ENCODE measurements at regions not wholly inside any gene's neighbourhood (a gene's known extent, or its start where the extent isn't known, plus 50 kb on each side); places are given as distances from the start of the nearest gene placed in this dataset.
"Not testable (repeated sequence)": the region's sequence is repeated elsewhere in the genome, so short reads cannot be mapped to it uniquely, and the experiment has no call there.

DNA sequence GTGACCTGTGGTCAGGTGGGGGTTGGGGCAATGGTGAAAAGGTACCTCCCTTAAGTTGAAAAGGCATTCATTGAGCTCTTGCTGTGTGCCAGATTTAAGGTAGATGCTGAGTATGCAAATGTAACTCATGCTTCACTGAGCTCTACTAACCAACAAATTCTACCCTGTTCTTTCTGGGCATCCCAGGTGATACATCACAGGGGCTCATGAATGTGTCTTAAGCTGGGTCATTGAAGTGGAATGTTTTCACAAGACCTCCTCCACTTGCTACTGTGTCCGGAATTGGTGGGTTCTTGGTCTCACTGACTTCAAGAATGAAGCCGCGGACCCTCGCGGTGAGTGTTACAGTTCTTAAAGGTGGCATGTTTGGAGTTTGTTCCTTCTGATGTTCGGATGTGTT is 362.8 kb upstream of the ZNF462 start:
- ATAC-seq: no peak
- intact Hi-C loops (cut with DNase I, micrococcal nuclease): no loop called here

DNA sequence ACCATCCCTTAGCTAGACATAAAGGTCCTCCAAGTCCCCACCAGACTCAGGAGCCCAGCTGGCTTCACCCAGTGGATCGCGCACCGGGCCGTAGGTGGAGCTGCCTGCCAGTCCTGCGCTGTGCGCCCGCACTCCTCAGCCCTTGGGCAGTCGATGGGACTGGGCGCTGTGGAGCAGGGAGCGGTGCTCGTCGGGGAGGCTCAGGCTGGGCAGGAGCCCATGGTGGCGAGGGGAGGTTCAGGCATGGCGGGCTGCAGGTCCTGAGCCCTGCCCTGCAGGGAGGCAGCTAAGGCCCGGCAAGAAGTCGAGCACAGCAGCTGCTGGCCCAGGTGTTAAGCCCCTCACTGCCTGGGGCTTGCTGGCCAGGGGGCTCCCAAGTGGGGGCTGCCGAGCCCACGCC is 361.8 kb upstream of the ZNF462 start:
- ATAC-seq; intact Hi-C loops (cut with DNase I, micrococcal nuclease): not testable (repeated sequence)

More for the DNA sequence above, 362.8 kb upstream of the ZNF462 start:
- DNase-seq: no peak
- no peaks in the 10 kb centered on the region for H3K9me3 ChIP-seq
- H3K4me1 ChIP-seq (ENCODE audit: low read depth): no peaks in the 10 kb centered on the region
- no peak overlapping the region for H3K4me3 ChIP-seq
- H3K36me3 ChIP-seq (ENCODE audit: low read depth): no peaks in the 10 kb centered on the region
- TF ChIP-seq, protein P1, sequence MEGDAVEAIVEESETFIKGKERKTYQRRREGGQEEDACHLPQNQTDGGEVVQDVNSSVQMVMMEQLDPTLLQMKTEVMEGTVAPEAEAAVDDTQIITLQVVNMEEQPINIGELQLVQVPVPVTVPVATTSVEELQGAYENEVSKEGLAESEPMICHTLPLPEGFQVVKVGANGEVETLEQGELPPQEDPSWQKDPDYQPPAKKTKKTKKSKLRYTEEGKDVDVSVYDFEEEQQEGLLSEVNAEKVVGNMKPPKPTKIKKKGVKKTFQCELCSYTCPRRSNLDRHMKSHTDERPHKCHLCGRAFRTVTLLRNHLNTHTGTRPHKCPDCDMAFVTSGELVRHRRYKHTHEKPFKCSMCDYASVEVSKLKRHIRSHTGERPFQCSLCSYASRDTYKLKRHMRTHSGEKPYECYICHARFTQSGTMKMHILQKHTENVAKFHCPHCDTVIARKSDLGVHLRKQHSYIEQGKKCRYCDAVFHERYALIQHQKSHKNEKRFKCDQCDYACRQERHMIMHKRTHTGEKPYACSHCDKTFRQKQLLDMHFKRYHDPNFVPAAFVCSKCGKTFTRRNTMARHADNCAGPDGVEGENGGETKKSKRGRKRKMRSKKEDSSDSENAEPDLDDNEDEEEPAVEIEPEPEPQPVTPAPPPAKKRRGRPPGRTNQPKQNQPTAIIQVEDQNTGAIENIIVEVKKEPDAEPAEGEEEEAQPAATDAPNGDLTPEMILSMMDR (IDR thresholded peaks at IDR 0.05): no peak

DNA sequence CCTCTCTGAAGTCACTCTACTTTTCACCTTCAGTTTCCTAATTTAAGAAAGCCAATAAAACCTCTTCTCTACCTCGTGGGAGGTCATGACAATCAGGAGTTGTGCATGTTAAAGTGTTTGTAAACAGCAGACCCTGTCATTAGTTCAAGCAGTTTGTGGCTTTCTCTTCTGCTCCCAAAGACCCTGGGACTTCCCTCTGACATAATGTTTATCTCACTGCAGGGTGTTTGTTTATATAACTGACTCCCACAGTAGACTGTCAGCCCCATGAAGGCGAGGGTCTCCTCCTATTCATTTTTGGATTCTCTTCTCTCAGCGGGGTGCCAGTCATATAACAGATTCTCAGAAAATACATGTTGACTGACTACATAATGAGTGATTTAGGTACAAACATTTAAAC is 360.0 kb upstream of the ZNF462 start:
- no peaks in the 10 kb centered on the region for H3K36me3 ChIP-seq (ENCODE audit: low read depth)
- no peak overlapping the region for H3K4me3 ChIP-seq
- DNase-seq (no peak), ATAC-seq (no peak)
- no peaks in the 10 kb centered on the region for H3K4me1 ChIP-seq (ENCODE audit: low read depth)
- no peaks in the 10 kb centered on the region for H3K9me3 ChIP-seq
- TF ChIP-seq, protein P1 (IDR thresholded peaks at IDR 0.05): no peak
- intact Hi-C loops (cut with DNase I, micrococcal nuclease): no loop called here

More for the DNA sequence above, 361.8 kb upstream of the ZNF462 start:
- not testable (repeated sequence) for H3K4me3 ChIP-seq; H3K4me1 ChIP-seq (ENCODE audit: low read depth); H3K36me3 ChIP-seq (ENCODE audit: low read depth); DNase-seq; H3K9me3 ChIP-seq

DNA sequence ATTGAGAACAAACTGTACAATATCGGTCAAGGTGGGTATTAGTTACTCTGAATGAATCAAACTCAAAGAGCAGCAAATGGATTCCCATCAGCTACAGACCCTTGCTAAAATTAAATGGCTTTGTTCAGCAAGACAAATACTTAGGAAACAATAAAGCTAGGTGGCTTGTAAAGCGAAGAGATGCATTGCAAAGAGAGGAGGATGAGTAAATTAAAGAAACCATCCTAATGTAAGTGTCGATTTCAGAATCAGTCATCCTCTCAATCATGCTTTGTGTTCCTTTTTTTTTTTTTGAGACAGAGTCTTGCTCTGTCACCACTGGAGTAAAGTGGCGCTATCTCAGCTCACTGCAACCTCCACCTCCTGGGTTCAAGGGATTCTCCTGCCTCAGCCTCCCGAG is 359.2 kb upstream of the ZNF462 start:
- intact Hi-C loops (cut with DNase I, micrococcal nuclease): no loop called here
- Histone ChIP-seq H3K4me1 (ENCODE audit: low read depth) (no peaks in the 10 kb centered on the region), H3K36me3 (ENCODE audit: low read depth) (no peaks in the 10 kb centered on the region), H3K4me3 (no peak overlapping the region), H3K9me3 (no peaks in the 10 kb centered on the region)
- no peak for ATAC-seq
- TF ChIP-seq, protein P1 (IDR thresholded peaks at IDR 0.05): no peak
- no peak for DNase-seq

DNA sequence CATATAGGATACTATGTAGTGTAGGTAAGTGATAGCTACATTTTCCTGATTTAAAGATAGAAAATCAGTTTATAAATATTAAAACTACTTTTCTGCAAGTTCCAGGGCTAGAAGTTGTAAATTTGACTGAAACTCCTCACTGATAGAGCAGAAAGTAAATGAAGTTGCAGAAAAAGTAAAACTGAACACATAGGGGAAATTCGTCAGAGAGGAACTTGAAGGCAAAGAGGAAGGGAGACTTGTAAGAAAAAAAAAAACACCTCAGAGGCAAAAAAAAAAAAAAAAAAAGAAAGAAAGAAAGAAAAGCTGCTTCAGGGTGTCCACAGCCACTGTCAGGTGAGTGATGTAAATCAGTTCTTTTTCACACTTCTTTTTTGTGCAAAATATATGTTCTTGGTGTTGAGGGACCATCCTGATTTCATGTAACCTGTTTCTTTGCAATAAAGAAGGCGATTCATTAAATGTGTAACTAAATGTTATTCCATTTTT is 336.2 kb upstream of the ZNF462 start:
- TF ChIP-seq, protein P1 (IDR thresholded peaks at IDR 0.05): no peak
- Histone ChIP-seq H3K9me3 (no peaks in the 10 kb centered on the region), H3K36me3 (ENCODE audit: low read depth) (no peaks in the 10 kb centered on the region), H3K4me1 (ENCODE audit: low read depth) (no peaks in the 10 kb centered on the region), H3K4me3 (no peak overlapping the region)
- intact Hi-C loops (cut with DNase I, micrococcal nuclease): no loop called here
- DNase-seq: no peak
- ATAC-seq: no peak

DNA sequence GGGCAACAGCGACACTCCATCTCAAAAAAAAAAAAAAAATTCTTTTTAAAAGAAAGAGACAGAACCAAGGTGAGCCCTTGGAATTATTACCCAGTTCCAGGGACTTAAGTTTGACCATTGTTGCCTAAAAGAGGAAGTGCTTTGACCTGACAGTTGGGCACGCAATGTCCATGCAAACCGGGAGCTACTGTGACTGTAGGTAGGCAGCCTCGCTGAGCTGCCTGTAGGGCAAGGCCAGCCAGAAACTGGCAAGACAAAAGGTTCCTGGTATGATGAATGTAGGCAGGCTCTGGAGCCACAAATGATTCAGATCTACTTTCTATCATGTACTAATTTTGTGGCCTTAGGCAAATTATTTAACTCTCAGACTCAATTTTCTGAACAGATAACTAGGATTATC is 334.8 kb upstream of the ZNF462 start:
- Histone ChIP-seq H3K36me3 (ENCODE audit: low read depth) (no peaks in the 10 kb centered on the region), H3K4me1 (ENCODE audit: low read depth) (no peaks in the 10 kb centered on the region), H3K9me3 (no peaks in the 10 kb centered on the region), H3K4me3 (no peak overlapping the region)
- ATAC-seq (no peak), DNase-seq (no peak)
- intact Hi-C loops (cut with DNase I, micrococcal nuclease): no loop called here
- TF ChIP-seq, protein P1 (IDR thresholded peaks at IDR 0.05): no peak
